ENCODE measurements at regions not wholly inside any gene's neighbourhood (a gene's known extent, or its start where the extent isn't known, plus 50 kb on each side); places are given as distances from the start of the nearest gene placed in this dataset.
"Not testable (repeated sequence)": the region's sequence is repeated elsewhere in the genome, so short reads cannot be mapped to it uniquely, and the experiment has no call there.

- no peaks in the 10 kb centered on the region for H3K9me3 ChIP-seq (ENCODE audit: insufficient read depth, low read depth, low read length)
- no peaks in the 10 kb centered on the region for H3K79me2 ChIP-seq (ENCODE audit: insufficient read depth, low read length)
- H3K36me3 ChIP-seq (ENCODE audit: insufficient read depth, low read length) = no peaks in the 10 kb centered on the region
- H3K4me2 ChIP-seq (ENCODE audit: low read depth, low read length, poor library complexity, severe bottlenecking) = no peak overlapping the region
- H3K9ac ChIP-seq (ENCODE audit: low read depth, low read length, poor library complexity, severe bottlenecking) = no peak overlapping the region
- peaks cover 9% of the 10 kb centered on the region for H3K4me1 ChIP-seq (ENCODE audit: insufficient read depth, low read length, poor library complexity, severe bottlenecking)
- H3F3A ChIP-seq (ENCODE audit: low read depth) = no peaks in the 10 kb centered on the region
- H2AFZ ChIP-seq (ENCODE audit: low read length) = no peak overlapping the region
- H3K9me2 ChIP-seq (replicated peaks; ENCODE audit: low read depth, low read length) = no peaks in the 10 kb centered on the region
- TF ChIP-seq CTCF (conservative IDR thresholded peaks at IDR 0.05; ENCODE audit: low read length) (peak; percentile 28), EZH2phosphoT487 (IDR thresholded peaks at IDR 0.05; ENCODE audit: borderline replicate concordance) (no peak)
- H4K20me1 ChIP-seq (ENCODE audit: insufficient read depth, low read length, poor library complexity, severe bottlenecking) = no peaks in the 10 kb centered on the region
- no peak overlapping the region for H3K4me3 ChIP-seq (ENCODE audit: low read length, poor library complexity, severe bottlenecking)
- no peaks in the 10 kb centered on the region for H3K27me3 ChIP-seq (ENCODE audit: insufficient read depth, low read length, poor library complexity, severe bottlenecking)
Measured at GRCh38 chrX:63421411-63421810, 70.3 kb upstream of the SPIN4 start.

- Histone ChIP-seq H3K4me2 (ENCODE audit: low read depth, low read length, poor library complexity, severe bottlenecking) (peak overlapping the region; percentile 53), H3K9ac (ENCODE audit: low read depth, low read length, poor library complexity, severe bottlenecking) (no peak overlapping the region), H3F3A (ENCODE audit: low read depth) (no peaks in the 10 kb centered on the region), H3K79me2 (ENCODE audit: insufficient read depth, low read length) (no peaks in the 10 kb centered on the region), H3K27me3 (ENCODE audit: insufficient read depth, low read length, poor library complexity, severe bottlenecking) (no peaks in the 10 kb centered on the region), H3K9me3 (ENCODE audit: insufficient read depth, low read depth, low read length) (no peaks in the 10 kb centered on the region), H3K4me3 (ENCODE audit: low read length, poor library complexity, severe bottlenecking) (peak overlapping the region; percentile 25), H4K20me1 (ENCODE audit: insufficient read depth, low read length, poor library complexity, severe bottlenecking) (no peaks in the 10 kb centered on the region), H3K36me3 (ENCODE audit: insufficient read depth, low read length) (no peaks in the 10 kb centered on the region), H3K9me2 (replicated peaks; ENCODE audit: low read depth, low read length) (no peaks in the 10 kb centered on the region), H2AFZ (ENCODE audit: low read length) (no peak overlapping the region), H3K4me1 (ENCODE audit: insufficient read depth, low read length, poor library complexity, severe bottlenecking) (peaks cover 9% of the 10 kb centered on the region)
- no peak for TF ChIP-seq EZH2phosphoT487 (IDR thresholded peaks at IDR 0.05; ENCODE audit: borderline replicate concordance)
- no peak for TF ChIP-seq CTCF (conservative IDR thresholded peaks at IDR 0.05; ENCODE audit: low read length)
Measured at GRCh38 chrX:63418211-63418610, 67.1 kb upstream of the SPIN4 start.

DNA sequence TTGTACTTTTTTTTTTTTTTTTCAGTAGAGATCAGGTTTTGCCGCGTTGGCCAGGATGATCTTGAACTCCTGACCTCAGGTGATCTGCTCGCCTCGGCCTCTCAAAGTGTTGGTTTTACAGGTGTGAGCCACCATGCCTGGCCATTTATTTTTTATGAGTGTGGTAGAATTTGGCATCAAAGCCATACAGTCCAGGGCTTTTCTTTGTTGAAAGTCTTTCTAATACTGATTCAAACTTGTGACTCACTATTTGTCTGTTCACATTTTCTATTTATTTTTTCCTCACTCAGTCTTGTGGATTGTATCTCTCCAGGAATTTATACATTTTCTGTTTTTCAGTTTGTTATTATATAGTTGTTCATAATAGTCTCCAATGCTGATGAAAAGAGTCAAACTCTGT lies 66.5 kb upstream of the SPIN4 start:
- Histone ChIP-seq H3K4me1 (ENCODE audit: insufficient read depth, low read length, poor library complexity, severe bottlenecking) (peaks cover 9% of the 10 kb centered on the region), H3K9me2 (replicated peaks; ENCODE audit: low read depth, low read length) (no peaks in the 10 kb centered on the region), H3K36me3 (ENCODE audit: insufficient read depth, low read length) (no peaks in the 10 kb centered on the region), H3K9ac (ENCODE audit: low read depth, low read length, poor library complexity, severe bottlenecking) (no peak overlapping the region), H3K27me3 (ENCODE audit: insufficient read depth, low read length, poor library complexity, severe bottlenecking) (no peaks in the 10 kb centered on the region), H4K20me1 (ENCODE audit: insufficient read depth, low read length, poor library complexity, severe bottlenecking) (no peaks in the 10 kb centered on the region), H3K9me3 (ENCODE audit: insufficient read depth, low read depth, low read length) (no peaks in the 10 kb centered on the region), H2AFZ (ENCODE audit: low read length) (no peak overlapping the region), H3K4me3 (ENCODE audit: low read length, poor library complexity, severe bottlenecking) (no peak overlapping the region), H3K4me2 (ENCODE audit: low read depth, low read length, poor library complexity, severe bottlenecking) (peak overlapping the region; percentile 53), H3F3A (ENCODE audit: low read depth) (no peaks in the 10 kb centered on the region), H3K79me2 (ENCODE audit: insufficient read depth, low read length) (no peaks in the 10 kb centered on the region)
- TF ChIP-seq EZH2phosphoT487 (IDR thresholded peaks at IDR 0.05; ENCODE audit: borderline replicate concordance) = no peak
- TF ChIP-seq CTCF (conservative IDR thresholded peaks at IDR 0.05; ENCODE audit: low read length) = no peak

DNA sequence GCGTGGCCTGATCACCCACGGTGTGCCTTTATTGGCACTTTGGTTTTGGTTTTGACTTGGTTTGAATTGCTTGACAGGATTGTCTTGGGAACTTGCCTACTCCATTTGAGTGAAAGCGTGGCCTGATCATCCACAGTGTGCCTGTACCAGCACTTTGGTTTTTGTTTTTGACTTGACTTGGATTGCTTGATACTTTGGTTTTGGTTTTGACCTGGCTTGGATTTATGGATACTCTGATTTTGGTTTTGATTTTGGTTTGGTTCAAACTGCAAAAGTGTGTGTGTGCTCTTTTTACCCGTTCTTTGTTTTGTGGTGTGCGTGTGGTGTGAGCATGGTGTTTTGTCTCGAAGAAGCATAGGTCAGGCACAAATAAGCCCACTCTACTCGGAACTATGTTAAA lies 58.8 kb upstream of the SPIN4 start:
- not testable (repeated sequence) for H3K4me2 ChIP-seq (ENCODE audit: low read depth, low read length, poor library complexity, severe bottlenecking); H3K4me1 ChIP-seq (ENCODE audit: insufficient read depth, low read length, poor library complexity, severe bottlenecking); H3K36me3 ChIP-seq (ENCODE audit: insufficient read depth, low read length)

More for the DNA sequence above, 58.8 kb upstream of the SPIN4 start:
- not testable (repeated sequence) for H3K4me3 ChIP-seq (ENCODE audit: low read length, poor library complexity, severe bottlenecking); H3F3A ChIP-seq (ENCODE audit: low read depth); H4K20me1 ChIP-seq (ENCODE audit: insufficient read depth, low read length, poor library complexity, severe bottlenecking); H3K9me3 ChIP-seq (ENCODE audit: insufficient read depth, low read depth, low read length); H3K79me2 ChIP-seq (ENCODE audit: insufficient read depth, low read length); H2AFZ ChIP-seq (ENCODE audit: low read length); H3K9ac ChIP-seq (ENCODE audit: low read depth, low read length, poor library complexity, severe bottlenecking); H3K27me3 ChIP-seq (ENCODE audit: insufficient read depth, low read length, poor library complexity, severe bottlenecking); H3K9me2 ChIP-seq (replicated peaks; ENCODE audit: low read depth, low read length)
